Fibroblast of skin of left quadriceps (primary cell): ENCODE measurements at regions not wholly inside any gene's neighbourhood (a gene's known extent, or its start where the extent isn't known, plus 50 kb on each side); places are given as distances from the start of the nearest gene placed in this dataset.
"Not testable (repeated sequence)": the region's sequence is repeated elsewhere in the genome, so short reads cannot be mapped to it uniquely, and the experiment has no call there.

ENCODE experiments used
- DNase-seq, 2 experiments: peaks; one replicate each; pipeline ENCODE4 v3.0.0-alpha.2; 2013; ENCODE audit warnings: low read depth in 2 of 2

DNA sequence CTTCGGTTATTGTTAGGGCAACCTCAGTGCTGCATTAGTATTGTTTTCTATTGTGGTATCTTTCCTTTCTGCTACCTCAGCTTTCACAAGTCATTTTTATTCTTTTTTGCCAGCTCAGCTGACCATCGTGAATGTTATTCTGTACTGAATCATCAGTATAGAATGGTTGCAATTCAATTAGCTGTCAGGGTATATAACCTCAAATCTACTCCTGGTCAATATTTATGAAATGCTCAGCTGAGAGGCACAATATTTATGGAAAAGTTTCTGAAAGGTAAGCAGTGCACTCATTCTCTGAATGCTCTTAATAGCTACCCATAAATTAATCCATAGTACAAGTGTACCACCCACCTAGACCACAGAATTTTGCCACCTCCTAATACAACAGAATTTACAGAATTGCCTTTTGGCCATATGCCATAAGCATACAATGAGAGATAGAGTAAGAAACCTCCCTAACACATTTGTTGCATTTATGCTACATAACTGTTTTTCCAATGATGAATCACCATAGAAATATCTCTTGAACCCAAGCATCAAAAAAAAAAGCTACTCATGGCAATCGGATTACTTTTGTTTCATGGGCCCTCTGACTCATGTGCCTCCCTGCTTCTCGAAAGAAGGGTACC is 732.6 kb upstream of the CHRM3 start:
- peak; percentile 72 to 76 for DNase-seq

DNA sequence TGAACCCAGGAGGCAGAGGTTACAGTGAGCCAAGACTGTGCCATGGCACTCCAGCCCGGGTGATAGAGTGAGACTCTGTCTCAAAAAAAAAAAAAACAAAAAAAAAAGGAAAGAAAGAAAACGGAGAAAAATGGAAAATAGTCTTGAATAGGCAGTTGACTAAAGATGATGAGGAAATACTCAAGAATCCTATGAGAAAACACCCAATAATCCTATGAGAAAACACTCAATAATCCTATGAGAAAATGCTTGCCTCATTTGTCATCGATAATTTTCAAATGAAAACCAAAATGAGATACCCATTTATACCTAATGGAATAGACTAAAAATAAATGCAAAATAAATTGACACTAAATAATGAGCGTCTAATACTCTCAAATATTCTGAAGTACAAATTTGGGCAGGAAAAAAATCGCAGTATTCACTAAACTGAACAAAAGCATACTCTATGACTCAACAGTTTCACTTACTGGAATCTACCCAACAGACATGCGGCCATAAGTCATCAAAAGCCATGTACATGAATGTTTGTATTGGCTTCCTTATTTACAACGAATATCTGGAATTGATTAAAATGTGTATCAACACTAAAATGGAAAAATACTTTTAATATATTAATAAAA is 733.9 kb upstream of the CHRM3 start:
- DNase-seq: peak in 1 of 2 experiments; percentile 61

DNA sequence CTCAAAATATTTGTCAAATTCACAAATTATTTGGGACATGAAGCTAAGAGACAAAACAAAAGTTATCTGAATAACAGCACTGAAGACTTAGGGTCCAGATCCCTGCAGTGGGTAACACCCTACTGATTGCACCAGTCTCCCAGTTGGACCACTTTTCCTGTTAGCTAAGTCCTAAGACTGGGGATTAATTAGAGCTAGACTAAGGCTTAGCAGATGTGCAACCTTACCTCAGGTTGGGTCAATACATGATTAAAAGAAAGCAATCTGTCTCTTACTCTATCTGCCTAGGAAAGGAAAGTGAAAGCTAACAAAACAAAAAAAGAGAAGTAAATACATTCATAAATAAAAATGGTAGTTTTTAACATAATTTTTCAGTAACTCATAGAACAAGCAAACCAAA is 737.2 kb upstream of the CHRM3 start:
- DNase-seq: no peak

DNA sequence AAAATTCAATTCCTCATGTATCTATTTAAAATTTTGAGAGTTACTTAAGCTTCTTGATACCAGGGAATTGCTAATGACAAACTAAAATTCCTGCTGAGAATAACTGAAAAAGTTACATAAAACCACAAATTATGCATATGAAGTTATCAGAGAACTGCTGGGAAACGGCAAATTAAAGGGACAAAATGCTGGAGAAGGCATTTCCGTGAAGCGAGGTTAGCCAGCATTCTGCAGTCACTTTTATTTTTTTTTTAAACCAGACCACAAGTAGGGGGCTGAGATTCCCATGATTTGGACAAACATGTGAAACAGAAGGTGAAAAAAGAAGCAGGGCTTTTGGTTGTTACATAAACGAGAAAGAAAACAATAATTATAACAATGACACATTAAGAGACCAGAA is 737.6 kb upstream of the CHRM3 start:
- no peak for DNase-seq

DNA sequence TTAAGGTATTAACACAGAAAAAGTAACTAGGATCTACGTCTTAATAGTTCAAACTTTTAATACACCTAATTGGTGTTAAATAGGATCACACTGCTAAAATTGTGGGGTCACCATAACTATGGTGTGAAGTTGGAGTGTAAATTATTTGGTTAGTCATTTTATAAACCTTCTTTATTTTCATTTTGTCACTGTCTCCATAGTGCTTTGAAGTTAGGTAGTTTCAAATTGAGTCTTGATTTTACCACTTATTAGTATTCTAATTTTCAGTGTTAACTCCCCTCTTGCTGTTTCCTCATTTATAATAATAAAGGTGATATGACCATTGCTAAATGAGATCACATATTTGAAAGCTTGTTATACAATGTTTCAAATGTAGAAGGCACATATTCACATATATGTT is 738.1 kb upstream of the CHRM3 start:
- DNase-seq: no peak

DNA sequence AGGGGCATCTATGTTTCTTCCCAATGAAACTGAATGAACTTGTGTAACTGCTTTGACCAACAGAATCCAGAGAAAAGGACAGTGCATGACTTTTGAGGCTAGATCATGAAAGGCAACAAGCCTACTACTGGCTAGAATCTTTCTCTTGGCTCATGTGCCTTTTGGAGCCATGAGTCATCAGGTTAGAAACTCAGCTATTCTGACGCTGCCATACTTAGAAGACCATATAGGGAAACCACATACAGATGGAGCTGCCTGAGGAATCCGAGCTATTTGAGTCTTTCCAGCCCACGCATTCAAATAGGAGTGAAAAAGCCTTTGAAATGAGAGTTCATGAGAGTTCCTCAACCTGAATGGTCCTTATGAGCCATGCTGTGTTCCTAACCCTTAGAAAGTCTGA is 738.5 kb upstream of the CHRM3 start:
- DNase-seq: peak; percentile 99

DNA sequence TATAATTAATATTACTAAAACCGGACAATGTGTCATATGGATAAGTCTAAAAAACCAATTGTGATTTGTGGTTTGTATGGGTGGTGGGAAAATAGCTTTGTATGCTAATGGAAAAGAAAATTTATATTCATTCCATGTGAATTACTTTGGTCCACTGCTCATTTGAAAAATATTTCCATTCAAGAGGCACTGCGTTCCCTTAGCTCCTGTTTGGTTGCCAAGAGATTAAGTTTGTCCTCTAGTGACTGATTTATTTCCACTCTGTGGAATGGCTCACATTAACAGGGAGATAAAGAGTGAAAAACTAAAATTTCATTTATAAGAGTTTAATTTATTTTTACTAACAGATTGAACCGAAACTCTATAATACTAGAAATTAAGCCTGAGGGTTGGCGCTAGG is 744.1 kb upstream of the CHRM3 start:
- DNase-seq: peak; percentile 82 to 85

DNA sequence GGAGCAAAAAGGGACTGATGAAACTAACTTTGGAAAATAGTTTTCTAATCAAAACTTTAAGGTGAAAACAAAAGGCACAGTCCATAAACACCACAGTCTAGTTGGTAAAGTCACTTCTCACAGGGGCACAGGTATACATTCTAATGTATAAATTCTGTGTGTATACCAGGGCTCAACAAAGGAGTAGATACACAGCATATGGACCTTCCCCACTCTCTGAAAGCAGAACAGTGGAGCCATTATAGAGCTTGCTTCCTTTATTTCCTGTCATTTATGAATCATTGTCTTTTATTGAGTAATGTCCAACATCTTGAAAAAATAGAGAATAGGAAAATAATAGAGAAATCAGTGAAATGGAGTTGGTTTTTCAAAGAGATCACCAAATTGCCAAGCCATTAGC is 746.5 kb upstream of the CHRM3 start:
- no peak for DNase-seq

DNA sequence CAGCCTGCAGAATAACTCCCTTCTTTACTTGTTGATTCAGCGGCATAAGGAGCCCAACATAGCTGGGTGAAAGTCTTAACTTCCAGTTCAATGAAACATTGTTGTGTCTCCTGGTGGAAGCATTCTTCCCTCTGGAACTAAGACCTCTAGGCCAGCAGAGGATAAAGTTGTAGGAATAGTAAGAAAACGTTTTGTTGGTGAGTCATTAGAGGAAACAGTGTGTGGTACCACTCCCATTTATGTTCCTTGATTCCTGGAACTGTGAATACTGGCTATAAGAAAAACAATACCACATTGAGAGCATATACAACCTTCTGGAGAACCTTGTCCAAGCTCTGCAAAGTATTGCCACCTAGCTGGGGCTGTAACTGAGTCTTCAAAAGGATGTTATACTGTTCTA is 737.4 kb upstream of the ZP4 start:
- DNase-seq: no peak

DNA sequence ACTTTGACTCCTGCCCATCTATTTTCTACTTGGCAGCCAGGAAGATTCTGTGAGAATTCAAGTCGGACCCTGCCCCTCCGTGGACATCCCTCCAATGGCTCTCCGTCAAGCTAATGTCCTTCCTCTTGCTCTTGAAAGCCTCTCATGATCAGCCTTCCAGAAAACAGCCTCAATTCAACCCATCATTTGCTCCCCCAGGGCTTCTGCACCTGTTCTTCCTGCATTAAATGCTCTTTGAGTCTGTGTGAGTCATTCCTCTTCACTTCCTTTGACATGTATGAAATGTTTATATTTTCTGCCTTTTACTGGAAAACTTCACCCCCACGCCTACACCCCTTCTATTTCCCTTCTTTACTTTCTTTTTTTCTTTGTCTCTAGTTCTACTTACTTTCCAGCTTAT is 734.1 kb upstream of the ZP4 start:
- DNase-seq: no peak

DNA sequence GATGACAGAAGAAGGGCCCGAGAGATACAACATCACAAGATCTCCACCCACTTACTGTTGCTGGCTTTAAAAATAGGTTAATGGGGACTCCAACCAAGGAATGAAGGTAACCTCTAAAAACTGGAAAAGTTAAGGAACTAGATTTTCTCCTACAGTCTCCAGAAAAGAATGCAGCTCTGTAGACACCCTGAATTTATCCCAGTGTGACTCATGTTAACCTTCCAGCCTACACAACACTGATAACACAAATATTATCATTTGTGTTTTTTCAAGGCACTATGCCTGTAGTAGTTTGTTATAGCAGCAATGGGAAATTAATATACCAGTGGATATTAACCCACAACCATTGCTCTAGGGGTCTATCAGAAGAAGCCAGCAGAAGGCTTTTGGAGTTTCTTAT is 730.7 kb upstream of the ZP4 start:
- no peak for DNase-seq

DNA sequence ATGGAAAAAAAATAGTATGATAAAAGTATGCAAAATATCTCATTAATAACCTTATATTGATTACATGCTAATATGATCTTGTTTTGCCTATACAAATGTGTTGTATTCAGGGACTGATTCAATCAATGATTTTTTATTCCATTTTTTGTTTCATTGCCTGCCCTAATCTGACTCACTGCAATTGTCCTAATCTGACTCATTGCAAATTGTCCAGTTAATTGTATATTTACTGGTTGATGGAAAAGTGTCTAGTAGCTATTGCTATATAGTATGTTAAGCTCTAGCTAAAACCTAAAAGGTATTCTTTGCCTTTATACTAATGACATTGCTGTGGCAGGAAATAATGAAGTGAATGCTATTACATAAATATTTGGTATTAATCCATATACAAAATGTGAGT is 728.9 kb upstream of the ZP4 start:
- no peak for DNase-seq

DNA sequence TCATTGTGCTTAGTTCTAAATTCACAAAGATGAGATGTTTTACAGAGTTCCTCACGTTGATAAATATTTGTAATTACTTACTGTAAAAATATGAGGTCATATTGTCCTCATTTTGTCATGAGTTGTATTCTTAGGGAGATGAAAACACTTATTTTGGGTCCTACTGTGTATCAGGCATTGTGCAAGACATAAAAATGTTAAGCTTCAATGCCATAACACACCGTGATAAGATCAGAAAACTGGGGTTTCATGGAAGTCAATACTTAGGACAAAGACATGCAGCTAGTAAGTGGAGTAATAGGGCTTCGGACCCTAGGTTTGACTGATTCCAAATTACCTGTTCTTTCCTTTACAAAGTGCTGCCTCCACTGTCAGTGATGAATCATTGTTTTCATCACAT is 720.7 kb upstream of the ZP4 start:
- DNase-seq: no peak

DNA sequence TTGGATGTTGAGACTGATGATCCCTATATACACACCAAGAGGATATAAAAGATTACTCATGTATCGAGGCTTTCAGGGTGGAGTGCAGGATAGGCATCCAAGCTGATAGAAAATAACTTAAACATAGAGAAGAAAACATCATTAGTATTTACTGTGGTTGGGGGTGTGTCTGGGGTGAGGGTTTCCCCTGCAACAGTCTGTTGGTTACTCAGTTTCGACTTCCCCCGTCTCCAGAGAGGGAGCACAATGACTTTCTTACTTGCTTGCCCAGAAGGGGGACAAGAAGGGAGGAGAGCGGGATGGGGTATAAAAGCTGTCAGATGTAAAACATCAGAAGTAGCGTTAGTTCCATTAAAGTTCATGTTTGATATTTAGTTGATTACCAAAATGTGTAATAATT is 717.4 kb upstream of the ZP4 start:
- no peak for DNase-seq

DNA sequence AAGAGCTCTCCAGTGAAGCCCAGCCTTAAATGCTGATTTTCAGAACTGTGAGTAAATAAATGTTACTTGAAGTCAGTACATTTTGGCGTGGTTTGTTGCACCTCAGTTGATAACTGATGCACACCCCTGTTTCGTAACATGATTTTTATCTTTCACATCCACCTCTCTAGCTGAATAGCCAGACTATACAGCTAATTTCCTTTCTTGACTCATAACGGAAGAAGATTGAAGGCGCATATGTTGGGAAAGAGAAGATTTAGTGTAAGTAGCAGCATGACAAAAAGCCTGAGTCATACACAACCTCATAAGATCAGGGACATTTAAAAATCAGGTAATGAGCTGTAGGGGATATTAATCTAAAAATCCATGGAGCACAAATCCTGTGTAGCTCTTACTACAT is 716.2 kb upstream of the ZP4 start:
- DNase-seq: no peak

DNA sequence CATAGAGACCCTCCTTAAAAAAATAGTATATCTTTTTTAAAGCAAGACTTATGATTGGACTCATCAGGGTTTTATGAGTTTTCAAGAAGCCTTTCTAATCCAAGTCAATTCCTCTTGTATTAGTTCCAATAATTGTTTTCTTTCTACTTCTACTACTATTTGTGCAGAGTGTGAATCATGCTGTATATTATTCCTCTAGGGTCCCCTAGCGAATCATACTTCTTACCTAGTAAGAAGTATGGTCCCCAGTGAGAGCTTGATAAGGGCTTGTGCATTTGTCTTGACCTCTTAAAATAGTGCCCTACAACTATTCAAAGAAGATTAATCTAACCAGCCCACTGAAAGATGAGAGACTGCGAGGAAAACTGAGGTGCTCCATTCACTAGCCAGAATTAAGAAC is 715.7 kb upstream of the ZP4 start:
- no peak for DNase-seq

DNA sequence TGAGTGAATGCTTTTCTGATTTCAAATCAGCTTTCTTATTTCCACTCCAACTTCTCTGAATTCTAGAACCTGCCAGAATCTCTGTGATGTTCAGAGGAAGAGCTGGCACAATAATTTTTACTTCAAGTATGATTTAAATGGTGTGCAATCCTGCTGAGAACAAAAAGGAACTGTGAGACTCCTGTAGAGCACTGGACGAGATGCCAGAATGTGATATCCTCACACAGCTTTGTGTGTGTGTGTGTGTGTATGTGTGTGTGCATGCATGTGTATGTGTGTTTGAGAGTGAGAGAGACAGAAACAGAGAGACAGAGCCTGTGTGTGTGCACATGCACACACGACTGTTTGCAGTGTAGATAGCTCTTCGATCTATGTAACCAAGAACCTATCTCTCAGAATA is 713.6 kb upstream of the ZP4 start:
- no peak for DNase-seq

DNA sequence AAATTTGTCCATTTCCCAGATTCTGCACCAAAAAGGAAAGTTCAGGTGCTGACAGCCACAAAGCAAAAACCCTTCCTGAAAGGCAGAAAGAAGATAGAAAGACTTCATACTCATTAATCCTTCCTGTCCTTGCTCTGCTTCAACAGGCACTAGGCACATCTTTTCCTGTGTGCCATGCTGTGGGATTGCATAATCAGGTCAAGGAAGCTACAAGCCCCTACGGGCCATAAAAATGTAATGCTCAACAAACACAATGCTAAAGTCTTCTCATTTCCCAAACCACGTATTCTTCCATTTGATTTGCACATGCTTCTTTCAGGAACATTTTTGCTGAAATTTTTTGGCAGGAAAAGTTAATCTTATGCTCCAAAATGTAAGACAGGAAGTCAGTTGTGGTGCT is 710.9 kb upstream of the ZP4 start:
- DNase-seq: not testable (repeated sequence)

DNA sequence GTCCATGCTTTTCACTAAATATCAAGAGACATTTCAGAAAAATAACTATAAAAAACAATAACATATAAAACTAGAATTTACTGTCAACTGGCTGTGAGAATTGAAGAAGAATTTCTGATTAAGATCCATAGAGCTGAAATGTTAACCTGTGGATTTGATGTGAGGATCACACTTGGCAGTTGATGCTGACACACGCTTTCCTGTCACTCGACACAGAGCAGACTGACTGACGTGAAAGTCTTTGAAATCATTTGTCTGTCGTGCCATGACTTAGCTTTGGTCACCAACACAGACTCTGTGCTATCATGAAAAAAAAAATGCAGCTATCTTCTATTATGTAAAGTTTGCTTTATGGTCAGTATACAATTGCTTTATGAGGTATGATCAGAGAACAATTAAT is 706.0 kb upstream of the ZP4 start:
- DNase-seq: no peak

DNA sequence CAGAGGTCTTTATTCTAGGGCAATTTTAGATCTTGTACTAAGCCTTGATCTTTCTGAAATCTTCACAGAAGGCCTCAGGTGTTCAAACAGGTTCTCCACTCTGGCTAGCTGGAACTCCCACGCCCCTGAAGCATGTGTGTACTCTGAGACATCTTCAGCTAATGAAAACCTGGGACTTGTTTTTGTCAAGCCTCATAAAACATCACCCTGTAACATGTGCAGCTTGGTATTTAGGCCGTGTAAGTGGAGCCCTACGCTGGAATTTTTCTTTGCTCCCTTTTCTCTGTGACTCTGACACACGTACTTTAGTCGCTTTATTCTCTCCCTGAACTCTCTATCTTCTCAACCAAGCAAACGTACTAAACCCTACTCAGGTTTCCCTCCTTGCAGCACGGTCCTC is 701.9 kb upstream of the ZP4 start:
- DNase-seq: no peak

DNA sequence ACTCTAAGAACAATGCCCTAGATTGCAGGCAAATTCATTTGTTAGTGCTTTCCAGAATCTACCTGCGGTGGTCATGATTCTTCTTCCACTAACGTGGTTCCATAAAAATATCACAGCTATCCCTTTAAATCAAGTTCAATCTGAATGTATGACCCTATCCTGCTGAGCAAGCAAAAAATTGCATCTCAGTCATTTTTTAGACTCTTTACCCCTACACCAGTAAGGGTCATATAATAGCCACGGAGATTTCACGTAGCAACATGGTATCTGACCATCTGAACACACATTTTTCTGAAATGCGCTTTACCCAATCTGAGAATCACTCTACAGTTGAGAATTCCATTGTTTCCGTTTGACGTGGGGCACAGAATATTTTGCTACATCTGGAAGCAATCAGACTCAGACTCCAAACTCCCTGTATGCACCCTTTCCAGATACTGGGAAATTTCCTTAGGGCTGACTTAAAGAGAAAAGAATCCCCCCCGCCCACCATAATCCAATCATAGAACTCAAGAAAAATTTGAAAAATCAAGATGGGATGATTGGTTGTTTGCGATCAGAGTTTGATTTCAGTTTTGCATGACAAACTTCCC is 699.2 kb upstream of the ZP4 start:
- DNase-seq: peak; percentile 93 to 95

DNA sequence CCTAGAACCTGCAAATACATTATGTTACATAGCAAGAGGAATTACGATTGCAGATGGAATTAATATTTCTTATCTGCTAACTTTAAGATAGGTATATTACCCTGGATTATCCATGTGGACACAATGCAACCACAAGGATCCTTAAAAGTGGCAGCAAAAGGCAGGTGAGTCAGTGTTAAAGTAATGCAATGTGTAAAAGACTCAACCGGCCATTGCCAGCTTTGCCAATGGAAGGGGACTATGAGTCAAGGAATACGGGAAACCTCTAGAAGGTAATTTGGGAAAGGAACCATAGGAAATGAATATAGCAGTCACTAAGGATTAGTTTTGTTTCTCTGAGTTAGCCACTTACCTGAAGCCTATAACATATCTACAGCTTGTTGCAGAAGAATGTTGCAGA is 692.1 kb upstream of the ZP4 start:
- no peak for DNase-seq

DNA sequence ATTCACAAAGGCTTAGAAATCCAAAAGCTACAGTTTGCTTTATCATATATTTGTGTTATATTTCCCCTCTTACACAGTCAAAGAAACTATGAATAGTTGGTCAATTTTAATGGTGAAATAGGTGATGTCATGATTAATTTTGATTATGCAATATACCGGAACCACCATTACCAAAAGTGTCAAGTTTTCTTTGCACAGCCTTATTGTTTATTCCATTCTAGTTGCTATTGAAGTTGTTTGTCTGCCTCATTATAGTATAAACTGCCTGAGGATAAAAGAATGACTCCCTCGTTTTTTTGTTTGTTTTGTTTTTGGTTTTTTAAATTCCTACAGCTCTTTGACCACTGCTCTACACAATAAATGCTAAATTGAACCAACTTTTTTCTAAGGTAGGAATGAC is 690.6 kb upstream of the ZP4 start:
- no peak for DNase-seq

DNA sequence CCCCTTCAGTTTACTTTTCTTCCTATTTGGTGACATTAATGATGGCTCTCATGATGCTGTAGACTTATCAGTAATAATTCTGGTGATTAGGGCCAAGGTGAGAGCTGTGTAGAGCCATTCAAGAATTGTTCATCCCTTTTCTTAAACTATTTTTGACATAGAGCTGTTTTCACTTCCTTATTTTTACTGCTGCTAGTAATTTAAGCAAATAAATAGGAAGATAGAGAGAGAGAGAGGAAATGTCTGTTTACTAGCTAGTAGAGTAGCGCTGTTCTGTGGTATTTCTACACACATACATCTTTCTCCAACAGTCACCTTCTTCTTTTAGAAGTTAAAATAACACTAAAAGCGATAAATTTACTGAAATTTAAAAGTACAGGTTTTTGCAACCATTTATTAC is 678.0 kb upstream of the ZP4 start:
- DNase-seq: no peak
